Epithelial cell of proximal tubule (primary cell): ENCODE measurements at regions not wholly inside any gene's neighbourhood (a gene's known extent, or its start where the extent isn't known, plus 50 kb on each side); places are given as distances from the start of the nearest gene placed in this dataset.
A peak's percentile ranks its signal among the peaks of the same experiment; 100 is the strongest.
"Not testable (repeated sequence)": the region's sequence is repeated elsewhere in the genome, so short reads cannot be mapped to it uniquely, and the experiment has no call there.

Experiments used
- DNase-seq: peaks from one replicate; pipeline ENCODE4 v3.0.0-alpha.2; 2011; ENCODE audit warnings: low read depth
- H3K4me3 ChIP-seq: 2 replicates; pipeline ENCODE4 v1.5.1; 2011; ENCODE audit warnings: low read depth, mild to moderate bottlenecking, low read length
- TF ChIP-seq, protein P1 (sequence below): conservative IDR thresholded peaks from 2 replicates; pipeline ENCODE4 v1.5.1; 2012; ENCODE audit warnings: low read depth, mild to moderate bottlenecking, low read length

DNA sequence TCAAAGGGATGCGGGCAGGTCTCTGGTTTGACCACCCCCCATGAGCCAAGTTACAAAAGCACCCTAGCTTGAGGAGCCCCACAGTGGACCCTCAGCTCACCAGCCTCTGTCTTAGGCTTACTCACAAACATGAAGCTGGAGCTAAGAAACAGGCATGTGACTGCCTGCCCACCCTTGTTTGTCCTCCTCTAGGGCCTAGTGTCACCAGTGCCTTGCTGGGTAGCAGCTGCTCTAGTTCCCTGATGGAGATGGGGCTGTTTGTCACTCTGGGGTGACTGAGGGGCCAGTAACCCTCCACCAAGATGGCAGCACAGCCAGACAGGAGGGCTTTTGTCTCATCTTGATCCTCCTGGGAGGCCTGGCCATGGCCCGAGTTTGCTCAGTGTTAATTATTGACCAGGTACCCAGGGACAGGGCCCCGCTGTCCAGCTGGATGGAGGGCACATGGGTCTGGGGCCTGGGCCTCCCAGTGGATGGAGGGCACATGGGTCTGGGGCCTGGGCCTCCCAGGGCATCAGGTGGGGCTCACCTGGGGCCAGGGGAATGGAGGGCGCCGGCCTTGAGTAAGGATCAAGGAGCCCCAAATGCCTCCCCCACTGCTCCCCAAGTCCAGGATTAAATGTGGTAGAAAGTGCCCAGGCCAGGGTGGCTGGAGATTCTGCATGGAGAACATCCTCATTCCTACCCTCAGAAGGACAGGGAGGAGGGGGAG lies 185.9 kb upstream of the HAAO start:
- no peak overlapping the region for H3K4me3 ChIP-seq
- DNase-seq: no peak
- TF ChIP-seq, protein P1, sequence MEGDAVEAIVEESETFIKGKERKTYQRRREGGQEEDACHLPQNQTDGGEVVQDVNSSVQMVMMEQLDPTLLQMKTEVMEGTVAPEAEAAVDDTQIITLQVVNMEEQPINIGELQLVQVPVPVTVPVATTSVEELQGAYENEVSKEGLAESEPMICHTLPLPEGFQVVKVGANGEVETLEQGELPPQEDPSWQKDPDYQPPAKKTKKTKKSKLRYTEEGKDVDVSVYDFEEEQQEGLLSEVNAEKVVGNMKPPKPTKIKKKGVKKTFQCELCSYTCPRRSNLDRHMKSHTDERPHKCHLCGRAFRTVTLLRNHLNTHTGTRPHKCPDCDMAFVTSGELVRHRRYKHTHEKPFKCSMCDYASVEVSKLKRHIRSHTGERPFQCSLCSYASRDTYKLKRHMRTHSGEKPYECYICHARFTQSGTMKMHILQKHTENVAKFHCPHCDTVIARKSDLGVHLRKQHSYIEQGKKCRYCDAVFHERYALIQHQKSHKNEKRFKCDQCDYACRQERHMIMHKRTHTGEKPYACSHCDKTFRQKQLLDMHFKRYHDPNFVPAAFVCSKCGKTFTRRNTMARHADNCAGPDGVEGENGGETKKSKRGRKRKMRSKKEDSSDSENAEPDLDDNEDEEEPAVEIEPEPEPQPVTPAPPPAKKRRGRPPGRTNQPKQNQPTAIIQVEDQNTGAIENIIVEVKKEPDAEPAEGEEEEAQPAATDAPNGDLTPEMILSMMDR: no peak

DNA sequence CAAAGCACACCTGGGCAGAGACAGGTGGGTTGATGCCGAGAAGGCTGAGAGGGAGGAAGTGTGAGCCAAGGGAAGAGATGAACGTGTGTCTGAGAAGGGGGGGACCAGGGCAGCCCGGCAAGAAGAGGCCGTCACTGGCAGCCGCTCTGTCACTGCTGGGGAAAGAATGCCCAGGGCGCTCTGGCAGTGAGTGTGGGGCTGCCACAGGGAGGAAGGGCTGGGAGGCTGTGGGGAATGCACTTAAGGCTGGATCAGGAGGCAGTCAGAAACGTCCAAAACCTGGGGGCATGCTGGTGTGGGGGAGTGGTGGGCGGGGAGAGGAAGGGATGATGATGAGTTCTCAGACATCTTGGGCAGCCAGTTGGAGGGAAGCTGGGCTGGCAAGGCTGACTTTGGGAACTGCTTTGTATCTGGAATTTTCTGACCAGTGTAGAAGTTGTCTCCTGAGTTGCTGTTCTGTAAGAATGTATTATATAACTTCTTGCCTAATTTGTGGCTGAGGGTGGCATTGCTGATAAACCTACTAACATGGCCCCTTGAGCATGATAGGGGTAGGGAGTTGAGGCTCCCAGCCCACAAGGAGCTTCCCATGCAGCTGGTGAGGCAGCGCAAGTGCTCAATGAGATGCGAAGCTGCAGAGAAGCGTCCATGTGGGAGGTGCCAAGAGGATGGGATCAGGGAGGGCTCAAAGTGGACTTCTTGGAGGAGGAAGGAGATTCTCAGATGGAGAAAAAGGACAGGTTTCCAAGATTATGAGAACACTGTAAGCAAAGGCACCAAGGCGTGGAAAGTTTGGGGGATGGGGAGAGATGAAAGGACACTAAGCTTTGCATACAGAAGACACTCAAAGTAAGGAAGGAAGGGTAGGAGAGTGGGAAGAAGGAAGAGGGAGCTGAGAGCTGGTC lies 185.1 kb upstream of the HAAO start:
- TF ChIP-seq, protein P1: no peak
- no peak for DNase-seq
- no peak overlapping the region for H3K4me3 ChIP-seq

DNA sequence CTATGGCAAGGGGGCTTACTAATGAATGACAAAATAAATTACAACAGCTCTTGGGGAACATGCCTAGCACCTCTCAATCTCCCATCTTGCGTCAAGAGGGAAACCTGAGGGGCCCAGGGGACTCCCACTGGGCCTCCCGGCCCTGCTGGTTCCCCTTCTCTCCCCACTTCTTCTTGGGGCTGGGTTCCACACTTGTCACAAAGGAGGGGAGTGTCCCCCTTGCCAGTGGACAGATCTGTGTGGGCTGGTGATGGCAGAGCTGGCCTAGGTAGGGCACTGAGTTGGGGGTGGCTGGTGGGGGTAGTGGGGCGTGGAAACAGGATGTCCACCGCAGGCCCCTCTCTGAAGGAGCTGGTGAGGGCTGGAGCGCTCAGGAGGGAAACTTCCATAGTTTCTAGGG lies 184.0 kb upstream of the HAAO start:
- DNase-seq: no peak
- TF ChIP-seq, protein P1: no peak
- no peak overlapping the region for H3K4me3 ChIP-seq

DNA sequence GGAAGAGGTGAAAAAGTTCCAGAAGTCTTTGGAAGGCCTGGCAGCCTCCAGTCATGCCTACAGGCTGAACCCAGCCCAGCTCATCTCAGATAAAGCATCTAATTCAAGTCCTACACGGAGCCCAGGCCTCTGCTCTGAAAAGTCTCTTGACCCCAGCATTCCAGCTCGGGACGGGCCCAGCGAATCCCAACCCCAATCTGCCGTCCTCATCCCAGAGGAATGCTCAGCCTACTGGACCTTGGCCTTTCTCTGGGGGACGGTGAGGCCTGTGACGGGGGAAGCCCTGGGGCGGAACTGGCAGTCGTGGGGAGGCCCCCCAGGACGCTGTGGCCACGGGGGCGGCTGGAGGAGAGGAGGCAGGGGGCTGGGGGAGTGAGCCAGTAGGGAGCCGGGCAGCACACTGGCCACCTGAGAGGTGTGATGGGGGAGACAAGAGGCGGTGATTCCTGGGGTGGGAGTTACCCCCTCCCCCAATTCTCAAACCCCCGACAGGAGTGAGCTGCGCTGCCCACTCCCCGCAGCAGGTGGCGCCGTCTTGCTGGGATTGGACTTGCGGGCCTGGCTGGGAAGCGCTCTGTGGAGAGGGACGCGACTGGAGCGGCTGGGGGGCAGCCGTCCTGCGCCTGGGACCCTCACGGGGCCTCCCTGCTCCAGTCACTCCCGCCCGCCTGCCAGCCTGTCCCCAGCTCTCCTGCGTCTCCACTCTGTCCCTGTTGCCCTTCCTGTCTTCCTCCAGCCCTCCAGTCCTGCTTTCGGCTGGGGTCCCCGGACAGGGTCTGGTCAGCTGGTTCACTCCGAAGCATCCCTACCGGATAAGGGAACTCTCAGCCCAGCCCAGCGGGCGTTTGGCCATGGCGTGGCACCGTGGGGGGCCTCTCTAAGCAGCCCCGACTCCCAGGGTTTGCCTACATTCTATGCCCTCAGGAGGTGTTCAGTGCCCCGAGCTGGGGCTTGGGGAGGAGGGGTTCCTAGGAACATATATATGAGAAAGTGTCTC lies 182.6 kb upstream of the HAAO start:
- peak overlapping the region; percentile 41 for H3K4me3 ChIP-seq
- TF ChIP-seq, protein P1: peak; percentile 76
- DNase-seq: peak; percentile 51

DNA sequence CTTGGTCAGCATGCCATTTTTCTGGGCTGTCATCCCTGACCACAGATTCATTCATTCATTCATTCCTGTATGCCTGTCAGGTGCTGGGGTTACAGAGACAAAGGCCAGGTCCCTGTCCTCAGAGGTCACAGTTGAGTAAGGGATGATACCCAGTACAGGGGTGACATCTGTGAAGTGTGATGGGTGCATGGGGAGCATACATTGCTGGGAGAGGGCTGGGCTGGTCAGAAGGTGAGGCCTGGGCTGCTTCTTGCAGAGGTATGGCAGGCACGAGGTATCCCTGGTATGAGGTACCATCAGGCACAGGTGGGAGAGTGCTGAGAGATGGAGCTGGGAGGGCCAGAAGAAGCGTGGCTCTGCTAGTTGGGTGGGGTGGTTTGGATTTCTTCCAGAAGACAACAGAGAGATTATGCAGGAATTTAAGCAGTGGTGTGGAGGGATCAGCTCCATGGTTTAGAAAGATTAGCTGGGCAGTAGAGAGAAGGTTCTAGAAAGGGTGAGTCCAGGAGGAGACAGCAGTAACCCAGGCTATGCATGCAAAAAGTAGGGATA lies 181.9 kb upstream of the HAAO start:
- H3K4me3 ChIP-seq: no peak overlapping the region
- no peak for DNase-seq
- TF ChIP-seq, protein P1: no peak

DNA sequence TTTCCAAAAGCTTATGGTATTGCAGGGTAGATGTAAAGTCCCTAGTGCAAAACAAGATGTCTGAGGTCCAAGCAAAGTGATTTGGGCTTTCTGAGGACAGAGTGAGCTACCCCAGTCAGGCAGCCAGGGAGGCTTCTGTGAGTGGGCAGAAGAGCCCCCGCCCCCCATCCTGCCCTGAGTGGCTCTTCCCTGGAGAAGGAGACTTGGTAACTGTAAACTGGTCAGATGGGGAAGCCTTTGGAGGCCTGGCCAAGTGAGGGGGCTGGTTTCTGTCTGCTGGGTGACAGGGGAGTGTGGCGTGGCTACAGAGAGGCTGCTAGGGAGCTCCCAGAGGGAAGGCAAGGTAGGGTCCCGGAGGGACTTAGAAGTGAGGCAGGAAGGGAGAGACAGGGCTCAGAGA lies 181.3 kb upstream of the HAAO start:
- TF ChIP-seq, protein P1: no peak
- no peak for DNase-seq
- H3K4me3 ChIP-seq: no peak overlapping the region

DNA sequence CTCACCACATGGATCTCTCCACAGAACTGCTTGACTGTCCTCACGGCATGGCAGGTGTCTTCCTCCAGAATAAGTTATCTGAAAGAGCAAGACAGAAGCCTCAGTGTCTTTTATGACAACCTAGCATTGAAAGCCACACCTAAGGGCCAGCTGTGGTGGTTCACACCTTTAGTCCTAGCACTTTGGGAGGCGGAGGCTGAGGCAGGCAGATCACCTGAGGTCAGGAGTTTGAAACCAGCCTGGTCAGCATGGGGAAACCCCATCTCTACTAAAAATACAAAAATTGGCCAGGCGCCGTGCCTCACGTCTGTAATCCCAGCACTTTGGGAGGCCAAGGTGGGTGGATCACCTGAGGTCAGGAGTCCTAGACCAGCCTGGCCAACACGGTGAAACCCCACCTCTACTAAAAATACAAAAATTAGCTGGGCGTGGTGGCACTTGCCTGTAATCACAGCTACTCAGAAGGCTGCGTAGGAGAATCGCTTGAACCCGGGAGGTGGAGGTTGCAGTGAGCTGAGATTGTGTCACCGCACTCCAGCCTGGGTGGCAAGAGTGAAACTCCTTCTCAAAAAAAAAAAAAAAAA lies 180.6 kb upstream of the HAAO start:
- not testable (repeated sequence) for H3K4me3 ChIP-seq, DNase-seq
